Mucosa of descending colon (tissue), 3 donors: ENCODE measurements at regions not wholly inside any gene's neighbourhood (a gene's known extent, or its start where the extent isn't known, plus 50 kb on each side); places are given as distances from the start of the nearest gene placed in this dataset.

ENCODE experiments used
- ATAC-seq: fragments of 200-7000 bp; cut with Tn5 transposase; one replicate; pipeline ENCODE4 v1.9.1; 2020; ENCODE audit warnings: mild to moderate bottlenecking, moderate library complexity
- DNase-seq, 3 donors: peaks; one replicate each; pipeline ENCODE4 v3.0.0-alpha.2; 2020
- H3K36me3 ChIP-seq: fragments of 200-600 bp; one replicate; pipeline ENCODE4 v1.8.0; 2021; ENCODE audit warnings: low read depth, mild to moderate bottlenecking
- H3K4me1 ChIP-seq: fragments of 200-600 bp; one replicate; pipeline ENCODE4 v1.8.0; 2021; ENCODE audit warnings: low read depth, mild to moderate bottlenecking
- H3K4me3 ChIP-seq: fragments of 200-600 bp; one replicate; pipeline ENCODE4 v1.8.0; 2021; ENCODE audit warnings: mild to moderate bottlenecking
- H3K9me3 ChIP-seq: fragments of 200-600 bp; one replicate; pipeline ENCODE4 v1.8.0; 2021; ENCODE audit warnings: mild to moderate bottlenecking
- CTCF ChIP-seq: fragments of 200-600 bp; IDR thresholded peaks from one replicate; pipeline ENCODE4 v1.8.0; 2022; ENCODE audit warnings: antibody characterized with exemption, mild to moderate bottlenecking
- intact Hi-C, 2 donors: fragments of 100-400 bp; cut with DNase I in 1 of 2; cut with micrococcal nuclease in 1 of 2; formaldehyde crosslinking; loops; one replicate each; pipeline versions ENCODE4 v1.11.0 to v1.11.1; 2022; cut with DNase I, micrococcal nuclease
- donor health status: DM: no; HTN: no; CAD: no; lungs with moderate emphysema.
- donor health status: DM: no; HTN: no; CAD: no.
- donor health status: DM: no; HTN: yes; CAD: no.

- no peak for TF ChIP-seq CTCF
- intact Hi-C loops, result no loop called here
- no peaks in the 10 kb centered on the region for H3K4me1 ChIP-seq
- ATAC-seq (no peak), DNase-seq (no peak)
- H3K9me3 ChIP-seq, result no peaks in the 10 kb centered on the region
- no peaks in the 10 kb centered on the region for H3K36me3 ChIP-seq
- no peak overlapping the region for H3K4me3 ChIP-seq
These were observed 172.7 kb downstream of the HRH4 start for GRCh38 chr18:24633121-24633520.

- ATAC-seq (no peak), DNase-seq (no peak)
- Histone ChIP-seq H3K4me1 (no peaks in the 10 kb centered on the region), H3K4me3 (no peak overlapping the region), H3K9me3 (no peaks in the 10 kb centered on the region), H3K36me3 (no peaks in the 10 kb centered on the region)
- no peak for TF ChIP-seq CTCF
- intact Hi-C loops, result no loop called here
These were observed 189.1 kb downstream of the HRH4 start for GRCh38 chr18:24649571-24649970.

- intact Hi-C loops, result no loop called here
- TF ChIP-seq CTCF, result no peak
- no peak for ATAC-seq
- no peak overlapping the region for H3K4me3 ChIP-seq
- H3K9me3 ChIP-seq, result no peaks in the 10 kb centered on the region
- no peaks in the 10 kb centered on the region for H3K4me1 ChIP-seq
- no peak for DNase-seq
- no peaks in the 10 kb centered on the region for H3K36me3 ChIP-seq
These were observed 191.0 kb downstream of the HRH4 start for GRCh38 chr18:24651434-24651833.

GRCh38 chr18:24656050-24656449, 195.6 kb downstream of the HRH4 start:
- peaks cover 12% of the 10 kb centered on the region for H3K4me1 ChIP-seq
- no peak for TF ChIP-seq CTCF
- no peak for ATAC-seq
- H3K4me3 ChIP-seq, result no peak overlapping the region
- no peak for DNase-seq
- H3K36me3 ChIP-seq, result no peaks in the 10 kb centered on the region
- intact Hi-C loops, result no loop called here
- no peaks in the 10 kb centered on the region for H3K9me3 ChIP-seq

GRCh38 chr18:24656551-24657443, 196.4 kb downstream of the HRH4 start:
- DNase-seq (no peak), ATAC-seq (peak; percentile 48)
- H3K9me3 ChIP-seq, result no peaks in the 10 kb centered on the region
- intact Hi-C loops, result no loop called here
- H3K4me1 ChIP-seq, result peaks cover 12% of the 10 kb centered on the region
- H3K4me3 ChIP-seq, result no peak overlapping the region
- no peaks in the 10 kb centered on the region for H3K36me3 ChIP-seq
- no peak for TF ChIP-seq CTCF
